Glutamatergic neuron (in vitro differentiated cells): ENCODE measurements at regions not wholly inside any gene's neighbourhood (a gene's known extent, or its start where the extent isn't known, plus 50 kb on each side); places are given as distances from the start of the nearest gene placed in this dataset.

ENCODE experiments used
- DNase-seq: peaks from one replicate; pipeline ENCODE4 v3.0.0; 2022
- H3K27ac Mint-ChIP-seq: one replicate; pipeline ENCODE4 v1.8.0; 2020; ENCODE audit warnings: mild to moderate bottlenecking, mixed read lengths, inconsistent platforms; ENCODE audit not compliant: unreplicated experiment
- H3K27me3 Mint-ChIP-seq: one replicate; pipeline ENCODE4 v1.8.0; 2020; ENCODE audit warnings: mild to moderate bottlenecking, moderate library complexity, mixed read lengths, inconsistent platforms; ENCODE audit not compliant: unreplicated experiment
- H3K36me3 Mint-ChIP-seq: one replicate; pipeline ENCODE4 v1.8.0; 2020; ENCODE audit warnings: mild to moderate bottlenecking, mixed read lengths, inconsistent platforms; ENCODE audit not compliant: unreplicated experiment
- H3K4me1 Mint-ChIP-seq: one replicate; pipeline ENCODE4 v1.8.0; 2020; ENCODE audit warnings: mild to moderate bottlenecking, low read depth, mixed read lengths, inconsistent platforms; ENCODE audit not compliant: unreplicated experiment
- H3K4me3 Mint-ChIP-seq: one replicate; pipeline ENCODE4 v1.8.0; 2020; ENCODE audit warnings: mild to moderate bottlenecking, mixed read lengths, inconsistent platforms; ENCODE audit not compliant: unreplicated experiment
- H3K9me3 Mint-ChIP-seq: one replicate; pipeline ENCODE4 v1.8.0; 2020; ENCODE audit warnings: mild to moderate bottlenecking, moderate library complexity, mixed read lengths, inconsistent platforms; ENCODE audit not compliant: unreplicated experiment
- TF ChIP-seq, protein P1 (sequence below): fragments of 200-600 bp; sonication (generic); IDR thresholded peaks from one replicate; pipeline ENCODE4 v1.5.0; 2021; ENCODE audit not compliant: partially characterized antibody, unreplicated experiment

DNA sequence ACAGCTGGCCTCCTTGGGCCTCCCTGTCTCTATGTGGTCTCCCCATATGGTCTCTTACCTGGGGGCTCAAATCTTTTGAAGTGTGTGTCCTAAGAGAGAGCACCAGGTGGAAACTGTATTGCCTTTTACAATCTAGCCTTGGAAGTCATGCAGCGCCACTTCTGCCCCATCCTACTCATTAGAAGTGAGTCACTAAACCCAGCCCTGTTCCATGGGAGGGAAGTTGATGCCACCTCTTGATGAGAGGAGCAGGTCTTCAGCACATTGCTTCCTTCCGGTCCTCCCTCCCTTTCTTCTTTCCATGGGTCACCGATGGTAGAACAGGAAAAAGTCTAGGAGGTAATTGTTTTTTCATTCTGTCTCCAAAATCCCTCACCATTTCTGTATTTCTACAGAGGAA, 156.3 kb downstream of the FOXA2 start:
- H3K27ac Mint-ChIP-seq = no peak overlapping the region
- DNase-seq = no peak
- peaks cover 2% of the 10 kb centered on the region for H3K9me3 Mint-ChIP-seq
- H3K4me3 Mint-ChIP-seq = no peak overlapping the region
- peaks cover 8% of the 10 kb centered on the region for H3K4me1 Mint-ChIP-seq
- peaks cover 6% of the 10 kb centered on the region for H3K27me3 Mint-ChIP-seq
- TF ChIP-seq, protein P1, sequence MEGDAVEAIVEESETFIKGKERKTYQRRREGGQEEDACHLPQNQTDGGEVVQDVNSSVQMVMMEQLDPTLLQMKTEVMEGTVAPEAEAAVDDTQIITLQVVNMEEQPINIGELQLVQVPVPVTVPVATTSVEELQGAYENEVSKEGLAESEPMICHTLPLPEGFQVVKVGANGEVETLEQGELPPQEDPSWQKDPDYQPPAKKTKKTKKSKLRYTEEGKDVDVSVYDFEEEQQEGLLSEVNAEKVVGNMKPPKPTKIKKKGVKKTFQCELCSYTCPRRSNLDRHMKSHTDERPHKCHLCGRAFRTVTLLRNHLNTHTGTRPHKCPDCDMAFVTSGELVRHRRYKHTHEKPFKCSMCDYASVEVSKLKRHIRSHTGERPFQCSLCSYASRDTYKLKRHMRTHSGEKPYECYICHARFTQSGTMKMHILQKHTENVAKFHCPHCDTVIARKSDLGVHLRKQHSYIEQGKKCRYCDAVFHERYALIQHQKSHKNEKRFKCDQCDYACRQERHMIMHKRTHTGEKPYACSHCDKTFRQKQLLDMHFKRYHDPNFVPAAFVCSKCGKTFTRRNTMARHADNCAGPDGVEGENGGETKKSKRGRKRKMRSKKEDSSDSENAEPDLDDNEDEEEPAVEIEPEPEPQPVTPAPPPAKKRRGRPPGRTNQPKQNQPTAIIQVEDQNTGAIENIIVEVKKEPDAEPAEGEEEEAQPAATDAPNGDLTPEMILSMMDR = no peak
- H3K36me3 Mint-ChIP-seq = no peaks in the 10 kb centered on the region

DNA sequence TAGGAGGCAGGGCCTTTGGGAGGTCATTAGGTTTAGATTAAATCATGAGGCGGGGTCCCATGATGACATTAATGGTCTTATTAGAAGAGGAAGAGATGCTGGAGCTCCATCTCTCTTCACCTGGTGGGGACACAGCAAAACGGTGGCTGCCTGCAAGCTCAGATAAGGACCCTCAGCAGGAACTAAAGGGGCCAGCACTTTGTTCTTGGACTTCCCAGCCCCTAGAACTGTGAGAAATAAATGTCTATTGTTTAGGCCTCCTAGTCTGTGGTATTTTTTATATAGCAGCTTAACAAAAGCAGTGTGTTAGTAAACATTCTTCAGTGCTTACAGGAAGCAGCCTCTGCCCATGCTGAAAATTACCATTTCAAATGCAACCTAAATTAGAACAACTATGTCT, 157.6 kb downstream of the FOXA2 start:
- DNase-seq = no peak
- H3K4me1 Mint-ChIP-seq = peaks cover 8% of the 10 kb centered on the region
- TF ChIP-seq, protein P1 = no peak
- H3K4me3 Mint-ChIP-seq = no peak overlapping the region
- peaks cover 2% of the 10 kb centered on the region for H3K9me3 Mint-ChIP-seq
- peaks cover 6% of the 10 kb centered on the region for H3K27me3 Mint-ChIP-seq
- H3K27ac Mint-ChIP-seq = no peak overlapping the region
- no peaks in the 10 kb centered on the region for H3K36me3 Mint-ChIP-seq

DNA sequence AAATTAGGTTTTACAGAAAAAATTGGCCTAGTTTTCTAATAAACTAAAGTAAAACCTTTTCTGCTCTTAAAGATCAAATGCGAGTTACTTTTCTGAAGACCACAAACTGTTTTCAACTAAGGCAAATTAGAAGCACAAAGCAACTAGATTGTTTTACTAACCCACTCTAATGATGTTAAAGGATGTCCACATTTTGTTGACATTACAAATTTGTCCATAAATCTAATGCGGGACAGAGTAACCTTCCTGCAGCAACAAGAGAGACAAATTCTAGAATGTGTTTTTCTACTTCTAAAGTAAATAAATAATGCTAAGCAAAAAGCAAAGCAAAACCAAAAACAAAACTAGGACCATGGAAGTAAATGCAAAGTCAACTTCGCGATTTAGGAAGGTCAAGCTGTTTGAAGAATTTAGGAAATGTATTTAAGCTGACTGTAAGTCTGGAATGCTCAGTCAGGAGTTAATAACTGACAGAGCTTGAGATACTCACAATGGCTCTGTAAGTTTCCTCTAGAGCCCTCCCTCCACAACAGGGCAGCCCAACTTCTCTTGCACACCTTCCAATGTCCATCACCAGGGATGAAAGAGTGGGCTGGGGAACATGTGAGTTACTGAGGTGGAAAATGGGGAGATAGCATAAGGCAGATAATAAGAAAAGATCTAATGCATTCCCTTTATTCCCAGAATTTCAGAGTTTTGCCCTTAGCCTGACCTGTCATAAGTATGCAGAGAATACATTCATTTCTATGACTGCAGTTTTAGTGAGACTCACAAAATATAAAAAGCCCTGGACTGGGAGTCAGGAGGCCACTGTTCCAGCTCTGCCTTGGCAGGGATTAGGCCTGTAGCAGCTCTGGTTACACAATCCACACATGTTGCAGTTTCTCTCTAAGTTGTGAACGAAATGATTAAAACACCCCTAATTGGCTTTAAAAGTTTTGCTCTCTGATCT, 158.8 kb downstream of the FOXA2 start:
- peaks cover 4% of the 10 kb centered on the region for H3K27me3 Mint-ChIP-seq
- H3K36me3 Mint-ChIP-seq = no peaks in the 10 kb centered on the region
- peaks cover 2% of the 10 kb centered on the region for H3K9me3 Mint-ChIP-seq
- H3K4me3 Mint-ChIP-seq = no peak overlapping the region
- H3K4me1 Mint-ChIP-seq = peaks cover 7% of the 10 kb centered on the region
- TF ChIP-seq, protein P1 = no peak
- no peak overlapping the region for H3K27ac Mint-ChIP-seq
- DNase-seq = no peak

DNA sequence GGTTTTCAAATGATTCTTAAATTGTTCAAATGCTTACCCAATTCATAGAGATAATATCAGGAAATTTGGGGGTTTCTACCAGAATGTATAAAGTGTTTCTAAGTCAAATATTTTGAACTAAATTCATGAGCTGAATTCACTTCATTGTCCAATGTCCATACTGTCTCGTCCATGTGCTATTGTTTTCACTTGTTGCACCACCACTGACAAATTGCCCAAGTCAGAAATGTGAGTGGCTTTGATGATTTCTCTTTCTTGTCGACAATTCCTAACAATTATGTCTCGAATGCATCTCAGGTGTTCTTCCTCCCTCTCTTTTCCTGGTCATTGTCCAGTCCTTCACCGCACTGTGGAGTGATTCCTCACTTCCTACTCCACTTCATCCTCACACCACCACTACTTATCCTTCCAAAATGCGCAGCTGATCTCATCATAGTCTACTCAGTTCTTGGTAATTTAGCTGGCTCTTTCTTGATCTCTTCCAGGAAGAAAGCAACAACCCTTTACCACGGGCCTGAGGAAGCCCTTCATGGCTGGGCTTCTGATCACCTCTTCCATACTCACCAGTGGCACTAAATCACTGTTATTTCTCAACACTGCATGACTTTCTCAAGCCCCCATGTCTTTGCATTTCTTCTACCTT, 161.1 kb downstream of the FOXA2 start:
- H3K36me3 Mint-ChIP-seq = no peaks in the 10 kb centered on the region
- H3K4me1 Mint-ChIP-seq = no peaks in the 10 kb centered on the region
- DNase-seq = no peak
- peaks cover 2% of the 10 kb centered on the region for H3K27me3 Mint-ChIP-seq
- no peak overlapping the region for H3K27ac Mint-ChIP-seq
- no peaks in the 10 kb centered on the region for H3K9me3 Mint-ChIP-seq
- no peak overlapping the region for H3K4me3 Mint-ChIP-seq
- TF ChIP-seq, protein P1 = no peak
